Right renal cortex interstitium (tissue), 3 donors: ENCODE measurements at regions not wholly inside any gene's neighbourhood (a gene's known extent, or its start where the extent isn't known, plus 50 kb on each side); places are given as distances from the start of the nearest gene placed in this dataset.
"Not testable (repeated sequence)": the region's sequence is repeated elsewhere in the genome, so short reads cannot be mapped to it uniquely, and the experiment has no call there.

ENCODE experiments used
- DNase-seq, 3 donors: peaks; one replicate each; pipeline ENCODE4 v3.0.0-alpha.2; 2013; ENCODE audit warnings: low read depth in 3 of 3, low spot score in 2 of 3

GRCh38 chr2:22361571-22361970 lies 1023.4 kb upstream of the KLHL29 start:
- no peak for DNase-seq

GRCh38 chr2:22375096-22375495 lies 1009.9 kb upstream of the KLHL29 start:
- DNase-seq = no peak

GRCh38 chr2:22377268-22377667 lies 1007.7 kb upstream of the KLHL29 start:
- DNase-seq = no peak

GRCh38 chr2:22382479-22383169 lies 1002.4 kb upstream of the KLHL29 start:
- no peak for DNase-seq

GRCh38 chr2:22397847-22398246 lies 987.1 kb upstream of the KLHL29 start:
- DNase-seq = no peak

- DNase-seq = no peak
Observed at GRCh38 chr2:22403748-22404147, 981.2 kb upstream of the KLHL29 start.

GRCh38 chr2:22406625-22407024 lies 978.4 kb upstream of the KLHL29 start:
- no peak for DNase-seq

GRCh38 chr2:22420076-22420475 lies 964.9 kb upstream of the KLHL29 start:
- no peak for DNase-seq

GRCh38 chr2:22442051-22442450 lies 942.9 kb upstream of the KLHL29 start:
- no peak for DNase-seq

- no peak for DNase-seq
Observed at GRCh38 chr2:22444281-22444680, 940.7 kb upstream of the KLHL29 start.

- DNase-seq = no peak
Observed at GRCh38 chr2:22449696-22450095, 935.3 kb upstream of the KLHL29 start.

- DNase-seq = no peak
Observed at GRCh38 chr2:22450831-22451230, 934.1 kb upstream of the KLHL29 start.

- no peak for DNase-seq
Observed at GRCh38 chr2:22454826-22455485, 930.0 kb upstream of the KLHL29 start.

- DNase-seq = no peak
Observed at GRCh38 chr2:22458440-22458839, 926.5 kb upstream of the KLHL29 start.

- not testable (repeated sequence) for DNase-seq
Observed at GRCh38 chr2:22475103-22475502, 909.9 kb upstream of the KLHL29 start.

- DNase-seq = no peak
Observed at GRCh38 chr2:22478329-22478728, 906.6 kb upstream of the KLHL29 start.

- no peak for DNase-seq
Observed at GRCh38 chr2:22481486-22482259, 903.3 kb upstream of the KLHL29 start.

GRCh38 chr2:22483036-22483435 lies 901.9 kb upstream of the KLHL29 start:
- DNase-seq = no peak

GRCh38 chr2:22485486-22485885 lies 899.5 kb upstream of the KLHL29 start:
- DNase-seq = peak in 1 of 3 donors; percentile 24

GRCh38 chr2:22486343-22486742 lies 898.6 kb upstream of the KLHL29 start:
- no peak for DNase-seq

GRCh38 chr2:22487036-22487435 lies 897.9 kb upstream of the KLHL29 start:
- DNase-seq = no peak

- DNase-seq = no peak
Observed at GRCh38 chr2:22487541-22487940, 897.4 kb upstream of the KLHL29 start.
